IMR-90 (cell line): ENCODE measurements at regions not wholly inside any gene's neighbourhood (a gene's known extent, or its start where the extent isn't known, plus 50 kb on each side); places are given as distances from the start of the nearest gene placed in this dataset.

Experiments used
- ATAC-seq: fragments of 200-7000 bp; cut with Tn5 transposase; 2 replicates; pipeline ENCODE4 v1.9.1; 2020; ENCODE audit warnings: low read depth, mild to moderate bottlenecking, moderate library complexity
- BruUV-seq: library from RNA; stranded (reverse); fragments of 400-500 nt; replicated peaks from 2 replicates; lab custom pipeline; 2021; lab: Mats Ljungman, UMichigan
- CTCF ChIA-PET: fragments of 300-600 bp; formaldehyde crosslinking; extraction: SDS; loops from one replicate; lab custom pipeline; 2021; ENCODE audit warnings: antibody characterized with exemption; lab: Yijun Ruan, JAX
- POLR2A ChIA-PET: fragments of 300-600 bp; sonication (Branson Sonifier 250); formaldehyde crosslinking; loops from one replicate; lab custom pipeline; 2022; ENCODE audit warnings: antibody characterized with exemption; ENCODE audit not compliant: unreplicated experiment; lab: Charles Lee
- DNase-seq: peaks from one replicate; pipeline ENCODE4 v3.0.0; 2013
- H2AFZ ChIP-seq: replicated peaks from 2 replicates; pipeline ENCODE3; 2013; ENCODE audit warnings: low read length, mild to moderate bottlenecking; ENCODE audit not compliant: poor library complexity
- H2AK5ac ChIP-seq: 2 replicates; pipeline ENCODE4 v1.6.1; 2013; ENCODE audit warnings: low read depth, low read length, inconsistent platforms
- H2AK9ac ChIP-seq: replicated peaks from 2 replicates; pipeline ENCODE3; 2013; ENCODE audit warnings: mild to moderate bottlenecking, low read depth, low read length, moderate library complexity; ENCODE audit not compliant: poor library complexity
- H2BK120ac ChIP-seq: 2 replicates; pipeline ENCODE4 v1.6.1; 2013; ENCODE audit warnings: low read depth, low read length, inconsistent platforms
- H2BK15ac ChIP-seq: 3 replicates; pipeline ENCODE4 v1.6.1; 2013; ENCODE audit warnings: low read depth, low read length, inconsistent platforms
- H2BK20ac ChIP-seq: 2 replicates; pipeline ENCODE4 v1.6.1; 2013; ENCODE audit warnings: low read depth, mild to moderate bottlenecking, inconsistent platforms, low read length, moderate library complexity
- H2BK5ac ChIP-seq: 2 replicates; pipeline ENCODE4 v1.6.1; 2013; ENCODE audit warnings: mild to moderate bottlenecking, low read depth, low read length, inconsistent platforms; ENCODE audit not compliant: poor library complexity, severe bottlenecking
- H3K14ac ChIP-seq: replicated peaks from 2 replicates; pipeline ENCODE4 v1.6.1; 2013; ENCODE audit warnings: low read depth, low read length, inconsistent platforms
- H3K18ac ChIP-seq: 2 replicates; pipeline ENCODE4 v1.6.1; 2013; ENCODE audit warnings: low read depth, low read length, control low read depth
- H3K23ac ChIP-seq: 2 replicates; pipeline ENCODE4 v1.6.1; 2013; ENCODE audit warnings: low read depth, low read length, inconsistent platforms
- H3K27ac ChIP-seq: 2 replicates; pipeline ENCODE4 v1.5.1; 2013; ENCODE audit warnings: mild to moderate bottlenecking, control low read depth, low read length; ENCODE audit not compliant: insufficient read depth
- H3K27me3 ChIP-seq: 2 replicates; pipeline ENCODE4 v1.6.1; 2013; ENCODE audit warnings: low read length; ENCODE audit not compliant: control insufficient read depth, insufficient read depth
- H3K36me3 ChIP-seq: 2 replicates; pipeline ENCODE4 v1.6.1; 2013; ENCODE audit warnings: low read length, mixed read lengths; ENCODE audit not compliant: control insufficient read depth, insufficient read depth
- H3K4ac ChIP-seq: 2 replicates; pipeline ENCODE4 v1.6.1; 2013; ENCODE audit warnings: low read depth, low read length, inconsistent platforms
- H3K4me1 ChIP-seq: 2 replicates; pipeline ENCODE4 v1.6.1; 2013; ENCODE audit warnings: low read length, mixed read lengths; ENCODE audit not compliant: control insufficient read depth, insufficient read depth
- H3K4me2 ChIP-seq: 2 replicates; pipeline ENCODE4 v1.6.1; 2013; ENCODE audit warnings: low read depth, mild to moderate bottlenecking, control low read depth, low read length, moderate library complexity
- H3K4me3 ChIP-seq: 2 replicates; pipeline ENCODE4 v1.5.1; 2013; ENCODE audit warnings: low read depth, mild to moderate bottlenecking, control low read depth, low read length, moderate library complexity; ENCODE audit not compliant: insufficient read depth
- H3K56ac ChIP-seq: 2 replicates; pipeline ENCODE4 v1.6.1; 2013; ENCODE audit warnings: low read length, inconsistent platforms; ENCODE audit not compliant: insufficient read depth; ENCODE audit errors: extremely low read depth
- H3K79me1 ChIP-seq, 2 experiments: 2 replicates each; pipeline ENCODE4 v1.6.1; 2013; ENCODE audit warnings: low read length in 2 of 2, inconsistent platforms in 1 of 2, low read depth in 1 of 2
- H3K9ac ChIP-seq: 2 replicates; pipeline ENCODE4 v1.6.1; 2013; ENCODE audit warnings: low read depth, low read length, control low read depth
- H3K9me1 ChIP-seq: 2 replicates; pipeline ENCODE4 v1.6.1; 2013; ENCODE audit warnings: low read length, inconsistent platforms; ENCODE audit not compliant: insufficient read depth
- H3K9me3 ChIP-seq: 2 replicates; pipeline ENCODE4 v1.6.1; 2013; ENCODE audit warnings: low read length; ENCODE audit not compliant: control insufficient read depth, insufficient read depth
- H4K20me1 ChIP-seq: 2 replicates; pipeline ENCODE4 v1.6.1; 2013; ENCODE audit warnings: low read length, inconsistent platforms; ENCODE audit not compliant: insufficient read depth
- H4K5ac ChIP-seq: 2 replicates; pipeline ENCODE4 v1.6.1; 2013; ENCODE audit warnings: mild to moderate bottlenecking, low read depth, low read length, control low read depth
- H4K8ac ChIP-seq, 2 experiments: 2 replicates each; pipeline ENCODE4 v1.6.1; 2013; ENCODE audit warnings: low read depth in 2 of 2, low read length in 2 of 2, control low read depth in 1 of 2, inconsistent platforms in 1 of 2
- H4K91ac ChIP-seq: 2 replicates; pipeline ENCODE4 v1.6.1; 2013; ENCODE audit warnings: low read depth, low read length, inconsistent platforms; ENCODE audit not compliant: insufficient read depth
- BHLHE40 ChIP-seq: fragments of 150-350 bp; IDR thresholded peaks from 2 replicates; pipeline ENCODE4 v1.6.1; 2016; ENCODE audit warnings: mild to moderate bottlenecking, low read depth, low read length
- CEBPB ChIP-seq: IDR thresholded peaks from 2 replicates; pipeline ENCODE4 v1.6.1; 2012; ENCODE audit warnings: low read depth, low read length, improper control_type of control experiment
- CHD1 ChIP-seq: IDR thresholded peaks from 2 replicates; pipeline ENCODE4 v1.6.1; 2012; ENCODE audit warnings: low read depth, low read length, improper control_type of control experiment
- FOS ChIP-seq: fragments of 150-350 bp; IDR thresholded peaks from 2 replicates; pipeline ENCODE4 v1.6.1; 2016; ENCODE audit warnings: low read depth, low read length
- MAFK ChIP-seq: IDR thresholded peaks from 2 replicates; pipeline ENCODE4 v1.6.1; 2012; ENCODE audit warnings: low read depth, low read length, improper control_type of control experiment
- MAZ ChIP-seq: IDR thresholded peaks from 2 replicates; pipeline ENCODE4 v1.6.1; 2012; ENCODE audit warnings: low read depth, mild to moderate bottlenecking, low read length, improper control_type of control experiment, moderate library complexity, borderline replicate concordance
- MXI1 ChIP-seq: IDR thresholded peaks from 2 replicates; pipeline ENCODE4 v1.6.1; 2012; ENCODE audit warnings: low read depth, mild to moderate bottlenecking, low read length, moderate library complexity, borderline replicate concordance
- NFE2L2 ChIP-seq: fragments of 150-350 bp; IDR thresholded peaks from 2 replicates; pipeline ENCODE4 v1.6.1; 2016; ENCODE audit warnings: low read depth, mild to moderate bottlenecking, low read length
- POLR2A ChIP-seq: IDR thresholded peaks from 2 replicates; pipeline ENCODE4 v1.6.1; 2012; ENCODE audit warnings: mild to moderate bottlenecking, low read depth, low read length
- RAD21 ChIP-seq: IDR thresholded peaks from 2 replicates; pipeline ENCODE4 v1.6.1; 2012; ENCODE audit warnings: low read length, improper control_type of control experiment
- RCOR1 ChIP-seq: IDR thresholded peaks from 2 replicates; pipeline ENCODE4 v1.6.1; 2012; ENCODE audit warnings: mild to moderate bottlenecking, low read length, improper control_type of control experiment; ENCODE audit not compliant: insufficient replicate concordance
- RFX5 ChIP-seq: IDR thresholded peaks from 2 replicates; pipeline ENCODE4 v1.8.0; 2012; ENCODE audit warnings: low read depth, mild to moderate bottlenecking, low read length, moderate library complexity
- SMC3 ChIP-seq: fragments of 150-350 bp; IDR thresholded peaks from 2 replicates; pipeline ENCODE4 v1.6.1; 2016; ENCODE audit warnings: low read depth, mild to moderate bottlenecking, antibody characterized with exemption, low read length, moderate library complexity
- WGBS, 2 experiments: methylation state at CpG; one replicate each; pipeline versions ENCODE4 v1.1.5 to v1.1.7; 2013; ENCODE audit warnings: missing lambda C conversion rate in 2 of 2; ENCODE audit not compliant: insufficient read length in 1 of 2; ENCODE audit errors: extremely low coverage in 2 of 2; 5-methylcytosine and 5-hydroxymethylcytosine counted together
- dilution Hi-C: fragments of 300-500 bp; cut with HindIII; formaldehyde crosslinking; loops from one replicate; pipeline ENCODE4 v1.14.3; 2018; ENCODE audit warnings: low sequenced_read_pairs; ENCODE audit not compliant: unreplicated experiment
- in situ Hi-C: fragments of 300-500 bp; cut with MboI; formaldehyde crosslinking; loops from 3 replicates; pipeline ENCODE4 v1.14.3; 2019; ENCODE audit warnings: low sequenced_read_pairs, inconsistent platforms, mixed read lengths
- intact Hi-C: fragments of 100-400 bp; cut with micrococcal nuclease; formaldehyde crosslinking; loops from 2 replicates; pipeline ENCODE4 v1.10.0; 2022
- TF ChIP-seq, protein P1 (sequence below): conservative IDR thresholded peaks from 2 replicates; pipeline ENCODE4 v1.5.1; 2012; ENCODE audit warnings: mild to moderate bottlenecking, low read depth, low read length, improper control_type of control experiment

DNA sequence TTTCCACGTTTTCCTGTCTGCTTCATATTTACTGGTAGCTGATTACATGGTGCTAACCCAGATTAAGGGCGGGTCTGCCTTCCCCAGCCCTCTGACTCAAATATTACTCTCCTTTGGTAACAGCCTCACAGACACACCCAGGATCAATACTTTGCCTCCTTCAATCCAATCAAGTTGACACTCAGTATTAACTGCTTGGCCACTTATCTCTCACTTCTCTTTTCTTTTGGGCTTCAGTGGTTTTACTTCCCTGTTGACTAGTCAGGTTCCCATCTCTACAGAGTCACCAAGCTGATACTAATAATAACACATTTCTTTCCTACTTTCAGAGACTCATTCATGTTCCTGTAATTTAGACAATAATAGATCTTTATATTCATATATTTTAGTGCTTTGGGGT is 302.2 kb upstream of the MAP2 start:
- Histone ChIP-seq H3K9ac (no peak overlapping the region), H3K4me3 (no peak overlapping the region), H3K4me2 (no peak overlapping the region), H3K27ac (no peak overlapping the region), H3K4ac (no peak overlapping the region), H3K9me1 (no peaks in the 10 kb centered on the region), H3K9me3 (peaks cover 3% of the 10 kb centered on the region; the same call in 1 of the 2 replicates), H2BK5ac (no peak overlapping the region), H2AK9ac (no peak overlapping the region), H3K36me3 (no peaks in the 10 kb centered on the region), H2AFZ (no peak overlapping the region), H2BK15ac (no peak overlapping the region), H4K5ac (no peak overlapping the region), H3K79me1 (no peaks in the 10 kb centered on the region), H3K4me1 (no peaks in the 10 kb centered on the region), H2BK120ac (no peak overlapping the region), H3K18ac (no peak overlapping the region), H3K14ac (no peak overlapping the region), H4K20me1 (no peaks in the 10 kb centered on the region), H4K91ac (no peak overlapping the region), H2AK5ac (no peak overlapping the region), H3K27me3 (no peaks in the 10 kb centered on the region), H2BK20ac (no peak overlapping the region), H4K8ac (no peak overlapping the region), H3K23ac (no peak overlapping the region), H3K56ac (no peak overlapping the region)
- in situ Hi-C loops, result no loop called here
- no peak for ATAC-seq
- intact Hi-C loops, result no loop called here
- POLR2A ChIA-PET, result no interaction called here
- dilution Hi-C loops, result no loop called here
- BruUV-seq, result no TSS peak
- CTCF ChIA-PET, result no interaction called here
- WGBS, 2 experiments, result 80% methylated on average over 1 of the region's 2 CpGs; no CpG with 5 or more reads in 1 of the 2 experiments
- TF ChIP-seq POLR2A (no peak), RCOR1 (no peak), RAD21 (no peak), BHLHE40 (no peak), SMC3 (no peak), RFX5 (no peak), CHD1 (no peak), MAFK (no peak), NFE2L2 (no peak), CEBPB (no peak), MXI1 (no peak), FOS (no peak), MAZ (no peak)
- TF ChIP-seq, protein P1, sequence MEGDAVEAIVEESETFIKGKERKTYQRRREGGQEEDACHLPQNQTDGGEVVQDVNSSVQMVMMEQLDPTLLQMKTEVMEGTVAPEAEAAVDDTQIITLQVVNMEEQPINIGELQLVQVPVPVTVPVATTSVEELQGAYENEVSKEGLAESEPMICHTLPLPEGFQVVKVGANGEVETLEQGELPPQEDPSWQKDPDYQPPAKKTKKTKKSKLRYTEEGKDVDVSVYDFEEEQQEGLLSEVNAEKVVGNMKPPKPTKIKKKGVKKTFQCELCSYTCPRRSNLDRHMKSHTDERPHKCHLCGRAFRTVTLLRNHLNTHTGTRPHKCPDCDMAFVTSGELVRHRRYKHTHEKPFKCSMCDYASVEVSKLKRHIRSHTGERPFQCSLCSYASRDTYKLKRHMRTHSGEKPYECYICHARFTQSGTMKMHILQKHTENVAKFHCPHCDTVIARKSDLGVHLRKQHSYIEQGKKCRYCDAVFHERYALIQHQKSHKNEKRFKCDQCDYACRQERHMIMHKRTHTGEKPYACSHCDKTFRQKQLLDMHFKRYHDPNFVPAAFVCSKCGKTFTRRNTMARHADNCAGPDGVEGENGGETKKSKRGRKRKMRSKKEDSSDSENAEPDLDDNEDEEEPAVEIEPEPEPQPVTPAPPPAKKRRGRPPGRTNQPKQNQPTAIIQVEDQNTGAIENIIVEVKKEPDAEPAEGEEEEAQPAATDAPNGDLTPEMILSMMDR, result no peak
- DNase-seq, result no peak
